ENCODE measurements at regions not wholly inside any gene's neighbourhood (a gene's known extent, or its start where the extent isn't known, plus 50 kb on each side); places are given as distances from the start of the nearest gene placed in this dataset.

DNA sequence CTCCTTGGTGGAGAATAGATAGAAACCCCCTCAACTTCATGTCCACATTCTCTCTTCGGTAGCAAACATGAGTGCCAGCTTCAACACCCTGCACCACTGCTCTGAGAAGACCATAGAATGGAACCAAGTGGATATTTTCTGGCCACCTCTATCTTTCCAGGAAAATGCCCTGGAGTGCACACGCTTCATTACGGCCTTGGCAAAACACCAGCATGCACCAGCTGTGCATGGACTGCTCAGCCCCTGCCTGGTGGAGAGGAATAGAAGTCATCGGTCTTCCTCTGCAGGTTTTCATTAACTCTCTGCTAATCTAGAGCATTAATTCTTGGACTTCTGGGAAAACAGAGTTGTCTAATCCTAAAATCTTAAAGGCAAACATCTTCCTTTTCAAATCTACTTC lies 211.6 kb upstream of the TMEM161B start:
- BruUV-seq (replicated peaks) = no TSS peak
- Mint-ChIP-seq H3K27me3 (ENCODE audit: insufficient read depth, unreplicated experiment) (peaks cover 68% of the 10 kb centered on the region), H3K36me3 (ENCODE audit: insufficient read depth, unreplicated experiment) (no peaks in the 10 kb centered on the region), H3K4me3 (ENCODE audit: unreplicated experiment) (no peak overlapping the region), H3K4me1 (ENCODE audit: insufficient read depth, unreplicated experiment) (no peaks in the 10 kb centered on the region), H3K27ac (ENCODE audit: low read depth, unreplicated experiment) (no peak overlapping the region), H3K9me3 (ENCODE audit: unreplicated experiment) (no peaks in the 10 kb centered on the region)
- TF ChIP-seq, protein P1, sequence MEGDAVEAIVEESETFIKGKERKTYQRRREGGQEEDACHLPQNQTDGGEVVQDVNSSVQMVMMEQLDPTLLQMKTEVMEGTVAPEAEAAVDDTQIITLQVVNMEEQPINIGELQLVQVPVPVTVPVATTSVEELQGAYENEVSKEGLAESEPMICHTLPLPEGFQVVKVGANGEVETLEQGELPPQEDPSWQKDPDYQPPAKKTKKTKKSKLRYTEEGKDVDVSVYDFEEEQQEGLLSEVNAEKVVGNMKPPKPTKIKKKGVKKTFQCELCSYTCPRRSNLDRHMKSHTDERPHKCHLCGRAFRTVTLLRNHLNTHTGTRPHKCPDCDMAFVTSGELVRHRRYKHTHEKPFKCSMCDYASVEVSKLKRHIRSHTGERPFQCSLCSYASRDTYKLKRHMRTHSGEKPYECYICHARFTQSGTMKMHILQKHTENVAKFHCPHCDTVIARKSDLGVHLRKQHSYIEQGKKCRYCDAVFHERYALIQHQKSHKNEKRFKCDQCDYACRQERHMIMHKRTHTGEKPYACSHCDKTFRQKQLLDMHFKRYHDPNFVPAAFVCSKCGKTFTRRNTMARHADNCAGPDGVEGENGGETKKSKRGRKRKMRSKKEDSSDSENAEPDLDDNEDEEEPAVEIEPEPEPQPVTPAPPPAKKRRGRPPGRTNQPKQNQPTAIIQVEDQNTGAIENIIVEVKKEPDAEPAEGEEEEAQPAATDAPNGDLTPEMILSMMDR (IDR thresholded peaks at IDR 0.05; ENCODE audit: unreplicated experiment) = no peak
- POLR2A ChIA-PET = no interaction called here
- CTCF ChIA-PET = no interaction called here
- no peak for DNase-seq (ENCODE audit: unreplicated experiment)
- intact Hi-C loops (cut with micrococcal nuclease) = no loop called here

DNA sequence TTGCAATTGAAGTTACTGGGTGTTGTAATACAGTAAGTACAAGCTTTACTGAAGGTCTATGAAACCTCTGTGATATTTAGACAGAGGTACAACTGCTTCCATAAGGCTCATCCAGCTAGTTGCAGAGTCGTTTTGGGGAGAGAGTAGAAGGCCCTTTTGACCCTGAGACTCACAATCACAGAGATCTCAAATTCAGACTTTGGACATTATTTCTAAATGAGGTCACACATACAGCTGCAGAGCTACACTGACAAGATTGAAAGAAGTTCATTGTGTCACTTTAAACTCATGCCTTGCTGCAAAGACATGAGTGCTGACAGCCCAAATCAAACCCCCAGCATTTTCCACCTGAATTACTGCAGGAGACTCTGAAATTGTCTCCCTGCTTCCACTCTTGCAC lies 205.9 kb upstream of the TMEM161B start:
- DNase-seq (ENCODE audit: unreplicated experiment) = no peak
- intact Hi-C loops (cut with micrococcal nuclease) = no loop called here
- no TSS peak for BruUV-seq (replicated peaks)
- CTCF ChIA-PET = no interaction called here
- Mint-ChIP-seq H3K36me3 (ENCODE audit: insufficient read depth, unreplicated experiment) (no peaks in the 10 kb centered on the region), H3K4me3 (ENCODE audit: unreplicated experiment) (no peak overlapping the region), H3K4me1 (ENCODE audit: insufficient read depth, unreplicated experiment) (no peaks in the 10 kb centered on the region), H3K27ac (ENCODE audit: low read depth, unreplicated experiment) (no peak overlapping the region), H3K9me3 (ENCODE audit: unreplicated experiment) (peaks cover 7% of the 10 kb centered on the region), H3K27me3 (ENCODE audit: insufficient read depth, unreplicated experiment) (peaks cover 53% of the 10 kb centered on the region)
- POLR2A ChIA-PET = no interaction called here
- TF ChIP-seq, protein P1 (IDR thresholded peaks at IDR 0.05; ENCODE audit: unreplicated experiment) = no peak

DNA sequence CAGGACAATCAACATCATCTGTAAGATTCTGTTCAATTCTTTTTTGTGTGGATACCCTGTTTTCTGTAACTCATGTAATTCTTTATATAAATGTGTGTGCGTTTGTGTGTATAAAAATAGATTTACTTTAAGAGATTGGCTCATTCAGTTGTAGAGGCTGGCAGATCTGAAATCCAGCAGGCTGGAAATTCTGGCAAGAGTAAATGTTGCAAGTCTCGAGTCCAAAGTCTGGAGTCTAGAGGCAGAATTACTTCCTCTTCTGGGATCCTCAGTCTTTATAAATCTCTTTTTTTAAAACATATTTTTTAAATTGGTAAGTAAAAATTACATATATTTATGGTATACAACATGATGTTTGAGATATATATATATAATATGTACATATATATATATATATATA lies 202.1 kb upstream of the TMEM161B start:
- peaks cover 7% of the 10 kb centered on the region for H3K9me3 Mint-ChIP-seq (ENCODE audit: unreplicated experiment)
- CTCF ChIA-PET = interaction anchor here (0.6 kb wide), 2 partner anchors 39 to 138 kb away, joined by 3 to 4 read pairs; no protein-coding TSS in a partner anchor
- no peak overlapping the region for H3K27ac Mint-ChIP-seq (ENCODE audit: low read depth, unreplicated experiment)
- no peak for DNase-seq (ENCODE audit: unreplicated experiment)
- no peaks in the 10 kb centered on the region for H3K4me1 Mint-ChIP-seq (ENCODE audit: insufficient read depth, unreplicated experiment)
- intact Hi-C loops (cut with micrococcal nuclease) = no loop called here
- POLR2A ChIA-PET = no interaction called here
- TF ChIP-seq, protein P1 (IDR thresholded peaks at IDR 0.05; ENCODE audit: unreplicated experiment) = no peak
- H3K4me3 Mint-ChIP-seq (ENCODE audit: unreplicated experiment) = no peak overlapping the region
- H3K36me3 Mint-ChIP-seq (ENCODE audit: insufficient read depth, unreplicated experiment) = no peaks in the 10 kb centered on the region
- H3K27me3 Mint-ChIP-seq (ENCODE audit: insufficient read depth, unreplicated experiment) = peaks cover 57% of the 10 kb centered on the region
- BruUV-seq (replicated peaks) = no TSS peak

DNA sequence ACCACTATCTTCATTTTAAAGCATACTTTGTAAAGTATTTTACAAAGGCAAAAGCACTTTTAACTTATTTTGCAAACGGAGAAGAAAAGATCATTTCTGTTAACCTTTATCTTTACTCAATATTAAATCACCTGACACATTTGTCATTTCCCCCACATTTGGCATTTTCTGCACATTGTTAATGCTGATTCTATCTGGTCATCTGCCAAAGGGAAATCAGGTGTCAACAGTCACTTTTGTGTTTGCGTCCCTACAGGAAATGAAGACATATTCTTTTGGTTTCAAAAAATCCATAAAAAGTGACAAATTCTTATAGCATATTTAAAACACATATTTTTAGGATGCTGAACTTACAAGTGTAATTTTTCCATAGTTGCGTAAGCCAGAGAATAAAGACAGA lies 191.3 kb upstream of the TMEM161B start:
- H3K27me3 Mint-ChIP-seq (ENCODE audit: insufficient read depth, unreplicated experiment) = peaks cover 46% of the 10 kb centered on the region
- H3K36me3 Mint-ChIP-seq (ENCODE audit: insufficient read depth, unreplicated experiment) = no peaks in the 10 kb centered on the region
- H3K4me1 Mint-ChIP-seq (ENCODE audit: insufficient read depth, unreplicated experiment) = no peaks in the 10 kb centered on the region
- ChIA-PET POLR2A (no interaction called here), CTCF (no interaction called here)
- DNase-seq (ENCODE audit: unreplicated experiment) = no peak
- intact Hi-C loops (cut with micrococcal nuclease) = no loop called here
- no peaks in the 10 kb centered on the region for H3K9me3 Mint-ChIP-seq (ENCODE audit: unreplicated experiment)
- BruUV-seq (replicated peaks) = no TSS peak
- TF ChIP-seq, protein P1 (IDR thresholded peaks at IDR 0.05; ENCODE audit: unreplicated experiment) = no peak
- no peak overlapping the region for H3K27ac Mint-ChIP-seq (ENCODE audit: low read depth, unreplicated experiment)
- no peak overlapping the region for H3K4me3 Mint-ChIP-seq (ENCODE audit: unreplicated experiment)

All from MCF 10A (cell line).